GM23338 (cell line): ENCODE measurements at regions not wholly inside any gene's neighbourhood (a gene's known extent, or its start where the extent isn't known, plus 50 kb on each side); places are given as distances from the start of the nearest gene placed in this dataset.

Source experiments
- ATAC-seq: fragments of 200-7000 bp; cut with Tn5 transposase; 3 replicates; pipeline ENCODE4 v1.9.1; 2020
- DNase-seq: peaks from one replicate; pipeline ENCODE4 v3.0.0-alpha.2; 2015; ENCODE audit warnings: low spot score
- H2AFZ ChIP-seq: fragments of 200-600 bp; sonication (generic); 2 replicates; pipeline ENCODE4 v1.8.0; 2016; ENCODE audit warnings: antibody characterized with exemption, mild to moderate bottlenecking, moderate library complexity
- H3F3A ChIP-seq: fragments of 200-600 bp; sonication (generic); replicated peaks from 2 replicates; pipeline ENCODE4 v1.8.0; 2017; ENCODE audit warnings: antibody characterized with exemption, mixed run types, low read depth
- H3K27ac ChIP-seq: fragments of 200-600 bp; sonication (generic); 2 replicates; pipeline ENCODE4 v1.6.1; 2016; ENCODE audit warnings: low read depth
- H3K27me3 ChIP-seq: fragments of 200-600 bp; sonication (generic); 2 replicates; pipeline ENCODE4 v1.8.0; 2016; ENCODE audit warnings: mild to moderate bottlenecking, mixed run types, moderate library complexity; ENCODE audit not compliant: insufficient read depth
- H3K36me3 ChIP-seq: fragments of 200-600 bp; sonication (generic); 2 replicates; pipeline ENCODE4 v1.8.0; 2016; ENCODE audit warnings: mild to moderate bottlenecking; ENCODE audit not compliant: insufficient read depth
- H3K4me1 ChIP-seq: fragments of 200-600 bp; sonication (generic); 2 replicates; pipeline ENCODE4 v1.8.0; 2016; ENCODE audit warnings: mild to moderate bottlenecking, moderate library complexity; ENCODE audit not compliant: insufficient read depth
- H3K4me2 ChIP-seq: fragments of 200-600 bp; sonication (generic); 2 replicates; pipeline ENCODE4 v1.7.1; 2017; ENCODE audit warnings: mixed run types
- H3K4me3 ChIP-seq: fragments of 200-600 bp; sonication (generic); 2 replicates; pipeline ENCODE4 v1.6.1; 2016; ENCODE audit warnings: mixed run types
- H3K79me2 ChIP-seq: fragments of 200-600 bp; sonication (generic); replicated peaks from 2 replicates; pipeline ENCODE4 v1.8.0; 2017; ENCODE audit warnings: mild to moderate bottlenecking; ENCODE audit not compliant: insufficient read depth
- H3K9me2 ChIP-seq: fragments of 200-600 bp; sonication (generic); 2 replicates; pipeline ENCODE4 v1.8.0; 2017; ENCODE audit not compliant: insufficient read depth
- H4K20me1 ChIP-seq: fragments of 200-600 bp; sonication (generic); replicated peaks from 2 replicates; pipeline ENCODE4 v1.8.0; 2017; ENCODE audit warnings: mild to moderate bottlenecking; ENCODE audit not compliant: insufficient read depth
- H3K27ac Mint-ChIP-seq: 2 replicates; pipeline ENCODE4 v1.8.0; 2020; ENCODE audit warnings: inconsistent platforms, mild to moderate bottlenecking, moderate library complexity, mixed read lengths
- H3K27me3 Mint-ChIP-seq: 3 replicates; pipeline ENCODE4 v1.8.0; 2022; ENCODE audit warnings: low read depth, mild to moderate bottlenecking, moderate library complexity, mixed read lengths, inconsistent platforms; ENCODE audit not compliant: insufficient read depth, poor library complexity
- H3K36me3 Mint-ChIP-seq: 3 replicates; pipeline ENCODE4 v1.8.0; 2021; ENCODE audit warnings: low read depth, mild to moderate bottlenecking, inconsistent platforms, moderate library complexity, mixed read lengths
- H3K4me1 Mint-ChIP-seq: 3 replicates; pipeline ENCODE4 v1.8.0; 2020; ENCODE audit warnings: mild to moderate bottlenecking, inconsistent platforms, mixed read lengths
- H3K4me3 Mint-ChIP-seq: 3 replicates; pipeline ENCODE4 v1.8.0; 2021; ENCODE audit warnings: moderate library complexity, mild to moderate bottlenecking, inconsistent platforms, mixed read lengths
- H3K9me3 Mint-ChIP-seq: 3 replicates; pipeline ENCODE4 v1.8.0; 2020; ENCODE audit warnings: moderate library complexity, mild to moderate bottlenecking, inconsistent platforms, mixed read lengths
- CTCF ChIP-seq, 2 experiments: fragments of 200-600 bp in 1 of 2; sonication (generic) in 1 of 2; conservative IDR thresholded peaks; 2 replicates each; pipeline versions ENCODE4 v1.5.1 to v1.6.1; 2016 to 2017; ENCODE audit warnings: antibody characterized with exemption in 2 of 2, low read depth in 2 of 2, mild to moderate bottlenecking in 2 of 2, moderate library complexity in 1 of 2
- ETS1 ChIP-seq: IDR thresholded peaks from 2 replicates; pipeline ENCODE4 v1.6.1; 2016; ENCODE audit warnings: antibody characterized with exemption
- NANOG ChIP-seq: IDR thresholded peaks from 2 replicates; pipeline ENCODE4 v1.6.1; 2016; ENCODE audit warnings: antibody characterized with exemption, borderline replicate concordance
- REST ChIP-seq: IDR thresholded peaks from one replicate; pipeline ENCODE4 v1.6.1; 2018; ENCODE audit warnings: antibody characterized with exemption; ENCODE audit not compliant: unreplicated experiment
- STAT1 ChIP-seq: IDR thresholded peaks from one replicate; pipeline ENCODE4 v1.6.1; 2016; ENCODE audit warnings: antibody characterized with exemption; ENCODE audit not compliant: unreplicated experiment
- ZNF462 ChIP-seq: fragments of 250-450 bp; sonication (Bioruptor Pico); IDR thresholded peaks from 2 replicates; pipeline ENCODE4 v1.5.0; 2020; ENCODE audit warnings: mild to moderate bottlenecking, moderate library complexity

- no peaks in the 10 kb centered on the region for H3F3A ChIP-seq
- H3K27ac ChIP-seq, result no peak overlapping the region
- no peak overlapping the region for H2AFZ ChIP-seq
- no peaks in the 10 kb centered on the region for H3K27me3 ChIP-seq
- no peak overlapping the region for H3K4me3 ChIP-seq
- Mint-ChIP-seq H3K9me3 (no peaks in the 10 kb centered on the region), H3K27me3 (no peaks in the 10 kb centered on the region), H3K4me1 (peaks cover 16% of the 10 kb centered on the region), H3K27ac (no peak overlapping the region), H3K36me3 (no peaks in the 10 kb centered on the region; the same call in 2 of the 3 replicates), H3K4me3 (no peak overlapping the region)
- H3K4me2 ChIP-seq, result no peak overlapping the region
- no peak for TF ChIP-seq NANOG
- no peak for TF ChIP-seq CTCF (conservative IDR thresholded peaks at IDR 0.05; ENCODE audit: low read depth in 2 of 2)
- TF ChIP-seq STAT1, result no peak
- no peak for TF ChIP-seq ETS1
- TF ChIP-seq REST, result no peak
- TF ChIP-seq ZNF462 (CRISPR knock-in tag), result no peak
- no peaks in the 10 kb centered on the region; the same call in 1 of the 2 replicates for H3K9me2 ChIP-seq
- DNase-seq (no peak), ATAC-seq (no peak)
- H3K4me1 ChIP-seq, result peaks cover 16% of the 10 kb centered on the region
- no peaks in the 10 kb centered on the region for H4K20me1 ChIP-seq
- H3K36me3 ChIP-seq, result no peaks in the 10 kb centered on the region
- no peaks in the 10 kb centered on the region for H3K79me2 ChIP-seq
Observed at GRCh38 chr9:26166537-26166936, 488.3 kb upstream of the TUSC1 start.
